Erythroblast (primary cell): ENCODE measurements at regions not wholly inside any gene's neighbourhood (a gene's known extent, or its start where the extent isn't known, plus 50 kb on each side); places are given as distances from the start of the nearest gene placed in this dataset.

Source experiments
- GATA1 ChIP-seq: IDR thresholded peaks from 2 replicates; pipeline ENCODE4 v1.6.1; 2011; ENCODE audit warnings: low read depth, mild to moderate bottlenecking, control low read depth, low read length, moderate library complexity
- POLR2A ChIP-seq: IDR thresholded peaks from 2 replicates; pipeline ENCODE4 v1.6.1; 2011; ENCODE audit warnings: mild to moderate bottlenecking, low read length

DNA sequence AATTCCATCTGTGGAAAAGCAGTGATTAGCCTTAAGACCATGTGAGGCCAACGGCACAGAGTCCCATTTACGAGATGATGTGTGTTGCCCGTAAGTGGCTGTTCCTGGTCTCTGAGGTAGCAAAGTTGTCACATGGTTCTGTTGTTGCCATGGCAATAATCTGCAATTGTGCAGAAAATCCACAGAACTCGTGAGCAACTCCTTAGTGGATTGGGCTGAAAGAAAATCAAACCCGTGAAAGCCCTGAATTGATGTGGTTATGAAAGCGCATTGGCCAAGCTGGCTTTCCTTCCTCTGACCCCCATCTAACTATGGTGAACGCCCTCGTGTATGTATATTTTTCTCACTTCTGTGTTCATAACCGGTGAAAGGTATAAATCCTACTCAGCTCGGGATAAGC lies 614.7 kb downstream of the EBF1 start:
- TF ChIP-seq POLR2A (no peak), GATA1 (no peak)
